NOMO-1 treated with dmso at 0.1 percent for 144 hours (cell line): ENCODE measurements at regions not wholly inside any gene's neighbourhood (a gene's known extent, or its start where the extent isn't known, plus 50 kb on each side); places are given as distances from the start of the nearest gene placed in this dataset.
"Not testable (repeated sequence)": the region's sequence is repeated elsewhere in the genome, so short reads cannot be mapped to it uniquely, and the experiment has no call there.

ENCODE experiments used
- DNase-seq: peaks from one replicate; lab custom pipeline; 2025; ENCODE audit not compliant: unreplicated experiment; lab: John Stamatoyannopoulos, UW

DNA sequence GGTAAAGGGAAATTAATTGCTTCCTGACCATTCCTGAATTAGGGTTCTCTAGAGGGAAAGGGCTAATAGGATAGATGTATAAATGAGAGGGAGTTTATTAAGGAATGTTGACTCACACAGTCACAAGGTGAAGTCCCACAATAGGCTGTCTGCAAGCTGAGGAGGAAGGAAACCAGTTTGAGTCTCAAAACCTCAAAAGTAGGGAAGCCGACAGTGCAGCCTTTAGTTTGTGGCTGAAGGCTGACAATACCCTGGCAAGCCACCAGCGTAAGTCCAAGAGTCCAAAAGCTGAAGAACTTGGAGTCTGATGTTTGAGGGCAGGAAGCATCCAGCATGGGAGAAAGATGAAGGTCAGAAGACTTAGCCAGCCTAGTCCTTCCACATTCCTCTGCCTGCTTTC lies 1340.8 kb downstream of the RPIA start:
- DNase-seq = not testable (repeated sequence)

- DNase-seq = not testable (repeated sequence)
Observed at GRCh38 chr2:90036335-90036734, 1344.9 kb downstream of the RPIA start.

DNA sequence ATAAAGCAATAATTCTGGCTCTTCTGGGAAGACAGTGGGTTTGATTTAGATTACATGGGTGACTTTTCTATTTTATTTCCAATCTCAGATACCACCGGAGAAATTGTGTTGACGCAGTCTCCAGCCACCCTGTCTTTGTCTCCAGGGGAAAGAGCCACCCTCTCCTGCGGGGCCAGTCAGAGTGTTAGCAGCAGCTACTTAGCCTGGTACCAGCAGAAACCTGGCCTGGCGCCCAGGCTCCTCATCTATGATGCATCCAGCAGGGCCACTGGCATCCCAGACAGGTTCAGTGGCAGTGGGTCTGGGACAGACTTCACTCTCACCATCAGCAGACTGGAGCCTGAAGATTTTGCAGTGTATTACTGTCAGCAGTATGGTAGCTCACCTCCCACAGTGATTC lies 1347.6 kb downstream of the RPIA start:
- not testable (repeated sequence) for DNase-seq

DNA sequence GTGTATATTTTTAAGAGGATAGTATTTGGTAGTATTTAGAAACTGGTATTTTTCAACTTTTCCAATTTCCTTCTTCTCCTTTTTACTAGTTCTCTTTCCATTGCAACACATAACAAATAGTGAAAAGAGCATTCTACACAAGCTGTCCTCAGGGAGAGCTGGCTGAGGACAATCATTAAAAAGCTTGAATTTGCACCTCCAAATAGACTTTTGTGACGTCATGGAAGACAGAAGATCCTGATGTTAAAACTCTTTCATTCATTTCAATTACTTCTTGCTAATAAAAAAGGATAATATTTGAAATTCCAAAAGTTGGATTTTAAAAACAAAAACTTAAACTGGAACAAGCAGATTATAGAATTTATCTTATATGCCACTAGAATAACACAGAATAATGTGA lies 1356.3 kb downstream of the RPIA start:
- not testable (repeated sequence) for DNase-seq

DNA sequence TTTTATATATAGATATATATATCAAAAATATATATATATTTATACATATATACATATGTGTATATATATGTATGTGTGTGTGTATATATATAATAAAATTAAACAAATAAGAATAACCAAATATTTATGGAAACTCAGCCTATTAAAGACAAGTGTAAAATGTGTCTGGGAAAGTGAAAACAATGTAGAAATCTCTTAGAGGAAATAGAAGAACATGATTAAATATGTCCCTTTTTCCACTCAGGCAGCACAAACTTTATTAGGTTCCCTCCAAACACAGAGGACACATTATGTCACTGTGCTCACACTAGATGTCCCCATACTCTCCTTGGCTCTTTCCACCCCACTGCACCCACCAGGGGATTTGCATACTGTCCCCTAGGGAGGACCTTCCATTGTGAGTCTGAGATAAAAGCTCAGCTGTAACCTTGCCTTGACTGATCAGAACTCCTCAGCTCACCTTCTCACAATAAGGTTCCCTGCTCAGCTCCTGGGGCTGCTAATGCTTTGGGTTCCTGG lies 1360.7 kb downstream of the RPIA start:
- DNase-seq = not testable (repeated sequence)

DNA sequence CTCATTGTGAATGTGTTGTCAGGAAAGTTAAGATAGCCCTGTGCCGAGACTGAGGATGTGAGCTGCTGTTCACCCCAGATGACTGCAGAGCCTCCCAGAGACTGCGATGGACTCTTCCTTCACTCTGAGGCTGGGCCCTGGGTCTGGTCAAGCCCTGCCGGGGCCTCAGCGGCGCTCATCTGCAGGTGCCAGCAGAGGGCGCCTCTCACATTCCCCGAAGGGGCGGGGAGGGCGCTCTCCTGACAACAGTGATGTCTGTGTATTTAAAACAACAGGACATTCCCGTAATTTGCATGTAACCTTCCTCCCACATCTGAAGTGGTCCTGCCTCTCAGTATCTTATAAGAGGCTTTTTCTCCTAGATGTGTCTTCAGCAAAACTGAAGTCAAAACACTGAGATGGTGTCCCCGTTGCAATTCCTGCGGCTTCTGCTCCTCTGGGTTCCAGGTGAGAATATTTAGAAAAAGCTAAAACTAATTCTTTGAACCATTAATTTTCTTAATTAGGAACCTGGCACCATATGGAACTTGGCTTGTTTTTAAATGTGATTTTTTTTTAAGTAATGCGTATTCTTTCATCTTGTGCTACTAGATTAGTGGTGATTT lies 1377.9 kb downstream of the RPIA start:
- no peak for DNase-seq

DNA sequence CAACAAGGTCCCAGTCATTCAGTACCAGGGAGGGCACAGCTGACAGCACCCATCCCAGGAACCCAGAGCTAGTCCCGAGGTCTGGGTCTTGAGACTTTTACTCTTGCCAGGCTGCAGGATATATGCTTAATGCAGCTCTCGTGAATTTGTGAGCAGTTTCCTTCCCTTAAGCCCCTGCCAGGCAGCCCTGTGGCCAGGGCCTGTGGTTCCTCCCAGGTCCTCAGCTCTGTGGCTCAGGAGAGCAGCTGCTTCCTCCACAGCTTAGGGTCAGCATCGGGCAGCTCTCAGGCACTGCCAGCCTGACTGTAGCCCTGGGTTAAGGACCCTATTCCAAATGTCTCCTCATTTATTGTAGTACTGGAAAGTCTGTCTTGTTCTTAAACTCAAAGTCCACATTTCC lies 1384.8 kb downstream of the RPIA start:
- no peak for DNase-seq

DNA sequence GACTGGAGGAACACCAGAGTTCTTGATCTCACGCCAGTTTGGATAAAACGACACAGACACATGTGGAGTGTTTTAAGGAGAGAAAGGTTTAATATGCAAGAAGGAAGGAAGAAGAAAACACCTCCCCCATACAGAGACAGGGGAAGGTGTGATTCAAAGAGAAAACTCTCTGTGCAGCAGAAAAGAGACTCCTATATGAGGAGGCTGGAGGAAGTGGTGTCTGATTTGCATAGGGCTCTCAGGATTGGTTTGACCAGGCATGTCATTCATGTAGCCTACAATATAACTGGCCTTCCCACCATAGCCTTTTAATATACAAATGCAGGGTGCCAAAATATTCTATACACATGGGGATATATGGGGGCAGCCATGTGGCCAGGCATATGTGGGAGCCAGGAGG lies 1386.5 kb downstream of the RPIA start:
- no peak for DNase-seq

DNA sequence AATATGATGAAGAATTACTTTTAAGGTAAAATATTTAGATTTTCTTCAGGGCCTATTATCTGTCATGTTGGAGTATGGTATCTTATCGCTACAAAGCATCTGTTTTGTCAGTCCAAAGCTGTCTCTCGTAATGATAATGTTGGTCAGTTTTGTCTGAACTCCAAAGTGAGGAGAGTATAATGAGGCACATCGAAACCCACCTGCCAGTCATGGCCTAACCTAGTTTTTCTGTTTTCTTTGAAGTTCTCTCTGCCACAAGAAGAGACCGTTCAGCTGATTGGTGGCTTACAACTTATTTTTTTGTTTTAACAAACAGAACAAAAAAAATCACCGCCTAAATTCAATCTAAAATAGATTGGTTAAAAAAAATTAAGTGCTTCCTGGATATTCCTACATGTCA lies 1387.9 kb downstream of the RPIA start:
- no peak for DNase-seq

DNA sequence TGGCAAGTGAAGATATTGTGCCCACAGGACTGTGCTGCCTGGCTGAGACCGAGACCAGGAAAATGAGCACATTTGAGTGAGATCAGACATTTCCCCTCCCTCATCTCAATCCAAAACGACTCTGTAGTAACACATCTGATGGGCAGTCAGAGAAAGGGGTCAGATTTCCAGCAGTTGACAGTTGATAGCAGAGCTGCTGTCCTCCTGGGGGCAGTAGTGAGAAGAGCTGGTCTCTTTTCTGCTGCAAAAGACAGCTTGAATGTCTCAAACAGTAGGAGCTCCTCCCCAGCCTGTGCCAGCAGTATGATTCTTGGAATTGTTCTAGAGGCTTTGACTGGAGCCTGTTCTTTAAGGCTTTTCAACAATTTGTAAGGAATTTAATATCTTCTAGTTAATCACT lies 1396.3 kb downstream of the RPIA start:
- DNase-seq = not testable (repeated sequence)

- not testable (repeated sequence) for DNase-seq
Observed at GRCh38 chr2:90093571-90094270, 1402.2 kb downstream of the RPIA start.

DNA sequence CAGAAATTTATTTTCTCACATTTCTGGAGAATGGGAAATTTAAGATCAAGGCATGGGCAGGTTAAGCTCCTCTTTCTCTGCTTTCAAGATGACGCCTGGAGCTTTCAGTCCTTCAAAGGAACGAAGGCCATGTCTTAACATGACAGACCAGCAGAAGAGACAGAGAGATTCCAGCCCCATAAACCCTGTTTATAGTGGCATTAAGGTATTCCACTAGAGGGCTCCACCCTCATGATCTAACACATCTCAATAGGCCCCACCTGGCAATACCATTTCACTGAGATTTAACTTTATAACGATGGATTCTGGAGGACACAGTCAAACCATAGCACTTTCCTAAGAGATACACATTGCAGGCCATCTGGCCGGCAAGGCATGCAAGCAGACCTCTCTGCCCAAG lies 1406.1 kb downstream of the RPIA start:
- DNase-seq = not testable (repeated sequence)

GRCh38 chr2:90105142-90105541 lies 1413.7 kb downstream of the RPIA start:
- DNase-seq = not testable (repeated sequence)

- not testable (repeated sequence) for DNase-seq
Observed at GRCh38 chr2:90123409-90123808, 1431.9 kb downstream of the RPIA start.

DNA sequence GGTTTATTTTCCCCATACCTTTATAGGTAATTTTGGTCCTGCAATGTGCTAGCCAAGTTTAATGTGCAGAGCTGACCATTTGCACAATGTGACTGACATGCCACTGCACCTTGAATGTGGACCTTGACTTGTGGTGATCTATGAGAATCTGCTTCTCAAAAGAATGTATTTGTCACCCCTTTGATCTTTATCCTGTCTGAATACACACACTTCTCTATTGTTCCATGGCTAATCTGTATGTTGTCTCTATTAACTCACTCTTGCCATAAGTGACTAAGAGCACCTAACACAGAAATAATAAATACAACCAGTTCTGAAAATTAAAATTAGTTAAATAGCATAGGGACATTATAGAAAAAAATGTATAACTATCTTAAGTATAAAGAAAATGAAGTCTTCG lies 1447.6 kb downstream of the RPIA start:
- not testable (repeated sequence) for DNase-seq

DNA sequence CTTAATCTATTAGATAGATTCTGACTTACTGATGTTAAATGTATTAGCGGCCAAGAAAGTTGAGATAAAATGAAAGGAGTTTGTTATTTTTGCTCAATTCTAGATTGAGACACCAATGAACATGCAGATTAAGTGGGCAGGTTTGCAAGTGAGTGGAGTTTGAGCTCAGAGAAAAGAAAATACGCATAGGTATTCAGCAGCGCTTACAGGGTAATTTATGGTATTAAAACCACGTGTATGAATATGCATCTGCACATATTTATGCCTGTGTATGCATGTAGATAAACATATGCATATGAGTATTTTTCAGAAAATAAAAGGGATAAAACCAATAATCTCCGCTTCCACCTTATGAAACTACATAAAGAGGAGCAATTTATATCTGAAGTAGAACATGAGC lies 1450.1 kb downstream of the RPIA start:
- not testable (repeated sequence) for DNase-seq

- not testable (repeated sequence) for DNase-seq
Observed at GRCh38 chr2:90151805-90152204, 1460.3 kb downstream of the RPIA start.

DNA sequence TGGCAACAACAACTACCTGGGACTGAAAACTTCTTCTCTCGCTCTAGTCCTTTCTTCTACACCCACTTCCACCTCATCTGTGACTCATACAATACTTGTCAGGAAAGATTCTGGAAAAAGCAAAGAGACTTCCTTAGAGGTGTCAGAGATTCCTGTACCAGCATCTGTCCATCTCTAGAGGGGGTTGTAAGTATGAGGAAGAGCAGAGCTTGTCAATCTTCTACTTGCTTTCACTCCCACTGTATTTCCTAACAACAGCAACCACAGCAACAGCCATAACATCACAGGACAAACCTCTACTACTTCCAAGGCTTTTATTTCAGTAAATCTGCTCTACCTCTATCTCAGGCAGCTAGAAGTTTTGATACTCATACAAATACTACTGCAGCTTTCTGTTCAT lies 1479.5 kb downstream of the RPIA start:
- not testable (repeated sequence) for DNase-seq

DNA sequence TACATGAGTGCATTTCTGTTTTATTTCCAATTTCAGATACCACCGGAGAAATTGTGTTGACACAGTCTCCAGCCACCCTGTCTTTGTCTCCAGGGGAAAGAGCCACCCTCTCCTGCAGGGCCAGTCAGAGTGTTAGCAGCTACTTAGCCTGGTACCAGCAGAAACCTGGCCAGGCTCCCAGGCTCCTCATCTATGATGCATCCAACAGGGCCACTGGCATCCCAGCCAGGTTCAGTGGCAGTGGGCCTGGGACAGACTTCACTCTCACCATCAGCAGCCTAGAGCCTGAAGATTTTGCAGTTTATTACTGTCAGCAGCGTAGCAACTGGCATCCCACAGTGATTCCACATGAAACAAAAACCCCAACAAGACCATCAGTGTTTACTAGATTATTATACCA lies 1481.6 kb downstream of the RPIA start:
- not testable (repeated sequence) for DNase-seq

- not testable (repeated sequence) for DNase-seq
Observed at GRCh38 chr2:90179591-90179990, 1488.1 kb downstream of the RPIA start.

DNA sequence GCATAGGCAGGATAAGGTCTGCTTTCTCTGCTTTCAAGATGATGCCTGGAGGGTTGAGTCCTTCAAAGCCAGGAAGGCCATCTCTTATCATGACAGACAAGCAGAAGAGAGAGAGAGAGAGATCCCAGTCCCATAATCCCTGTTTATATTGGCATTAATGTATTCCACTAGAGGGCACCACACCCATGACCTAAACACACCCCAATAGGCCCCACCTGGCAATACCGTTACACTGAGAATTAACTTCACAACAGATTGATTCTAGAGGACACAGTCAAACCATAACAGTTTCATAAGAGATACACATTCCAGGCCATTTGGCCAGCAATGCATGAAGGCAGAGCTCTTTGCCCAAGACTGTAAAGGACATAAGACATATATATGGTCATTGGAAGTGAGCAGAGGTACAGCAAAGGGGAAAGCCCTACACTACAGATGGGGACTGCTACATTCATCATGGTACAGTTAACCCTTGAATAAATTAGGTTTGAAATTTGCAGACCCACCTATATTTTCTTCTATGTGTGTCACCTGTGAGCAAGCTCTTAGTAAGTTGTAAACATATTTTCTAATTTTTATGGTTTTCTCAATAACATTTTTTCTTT lies 1516.1 kb downstream of the RPIA start:
- no peak for DNase-seq

- no peak for DNase-seq
Observed at GRCh38 chr2:90209009-90209408, 1517.5 kb downstream of the RPIA start.
